KMS-11 (cell line): ENCODE measurements at regions not wholly inside any gene's neighbourhood (a gene's known extent, or its start where the extent isn't known, plus 50 kb on each side); places are given as distances from the start of the nearest gene placed in this dataset.

Experiments used
- H2AFZ ChIP-seq: fragments of 200-600 bp; sonication (generic); 2 replicates; pipeline ENCODE4 v1.6.1; 2016; ENCODE audit warnings: antibody characterized with exemption, mixed run types, low read depth
- H3K27ac ChIP-seq: fragments of 200-600 bp; sonication (generic); 2 replicates; pipeline ENCODE4 v1.6.1; 2016; ENCODE audit warnings: mild to moderate bottlenecking, mixed run types
- H3K27me3 ChIP-seq: fragments of 200-600 bp; sonication (generic); 2 replicates; pipeline ENCODE4 v1.6.1; 2017; ENCODE audit warnings: mild to moderate bottlenecking, low read depth, mixed run types, moderate library complexity; ENCODE audit not compliant: insufficient read depth
- H3K36me3 ChIP-seq: fragments of 200-600 bp; sonication (generic); 2 replicates; pipeline ENCODE4 v1.6.1; 2017; ENCODE audit warnings: mild to moderate bottlenecking, mixed run types; ENCODE audit not compliant: insufficient read depth
- H3K4me1 ChIP-seq: fragments of 200-600 bp; sonication (generic); 2 replicates; pipeline ENCODE4 v1.6.1; 2016; ENCODE audit warnings: mild to moderate bottlenecking, low read depth, mixed run types; ENCODE audit not compliant: poor library complexity, severe bottlenecking
- H3K4me2 ChIP-seq: fragments of 200-600 bp; sonication (generic); 2 replicates; pipeline ENCODE4 v1.7.0; 2016; ENCODE audit warnings: mild to moderate bottlenecking, mixed run types
- H3K4me3 ChIP-seq: fragments of 200-600 bp; sonication (generic); IDR thresholded peaks from 2 replicates; pipeline ENCODE4 v1.6.1; 2017; ENCODE audit warnings: low read depth, low read length, mixed read lengths; ENCODE audit not compliant: insufficient read depth
- H3K79me2 ChIP-seq: fragments of 200-600 bp; sonication (generic); 2 replicates; pipeline ENCODE4 v1.6.1; 2016; ENCODE audit warnings: low read depth, mixed run types; ENCODE audit not compliant: insufficient read depth
- H3K9ac ChIP-seq: fragments of 200-600 bp; sonication (generic); 2 replicates; pipeline ENCODE4 v1.6.1; 2016; ENCODE audit warnings: mild to moderate bottlenecking, mixed run types
- H4K20me1 ChIP-seq: fragments of 200-600 bp; sonication (generic); 2 replicates; pipeline ENCODE4 v1.6.1; 2016; ENCODE audit warnings: mild to moderate bottlenecking, mixed run types; ENCODE audit not compliant: insufficient read depth
- CTCF ChIP-seq: fragments of 200-600 bp; sonication (generic); conservative IDR thresholded peaks from 2 replicates; pipeline ENCODE4 v1.6.1; 2017; ENCODE audit warnings: low read depth, mild to moderate bottlenecking, antibody characterized with exemption, low read length, moderate library complexity, mixed read lengths

GRCh38 chr15:91622235-91622634, 231.3 kb upstream of the SLCO3A1 start:
- H3K9ac ChIP-seq = no peak overlapping the region
- H3K4me3 ChIP-seq = no peak overlapping the region
- H3K27me3 ChIP-seq = no peaks in the 10 kb centered on the region
- no peak overlapping the region for H3K27ac ChIP-seq
- no peak overlapping the region for H3K4me2 ChIP-seq
- no peak for TF ChIP-seq CTCF
- H4K20me1 ChIP-seq = no peaks in the 10 kb centered on the region
- no peaks in the 10 kb centered on the region for H3K4me1 ChIP-seq
- no peak overlapping the region for H2AFZ ChIP-seq
- H3K36me3 ChIP-seq = no peaks in the 10 kb centered on the region
- no peaks in the 10 kb centered on the region for H3K79me2 ChIP-seq

GRCh38 chr15:91622711-91623342, 230.7 kb upstream of the SLCO3A1 start:
- Histone ChIP-seq H3K27ac (no peak overlapping the region), H3K27me3 (no peaks in the 10 kb centered on the region), H3K4me2 (no peak overlapping the region), H4K20me1 (no peaks in the 10 kb centered on the region), H2AFZ (no peak overlapping the region), H3K4me1 (no peaks in the 10 kb centered on the region), H3K4me3 (no peak overlapping the region), H3K9ac (no peak overlapping the region), H3K36me3 (no peaks in the 10 kb centered on the region), H3K79me2 (no peaks in the 10 kb centered on the region)
- no peak for TF ChIP-seq CTCF

- Histone ChIP-seq H3K27ac (no peak overlapping the region), H3K4me3 (no peak overlapping the region), H2AFZ (no peak overlapping the region)
Observed at GRCh38 chr15:91624353-91624968, 229.0 kb upstream of the SLCO3A1 start.

GRCh38 chr15:91625506-91625905, 228.0 kb upstream of the SLCO3A1 start:
- no peaks in the 10 kb centered on the region for H3K4me1 ChIP-seq
- no peak overlapping the region for H3K27ac ChIP-seq
- H2AFZ ChIP-seq = no peak overlapping the region
- H3K4me2 ChIP-seq = no peak overlapping the region
- no peaks in the 10 kb centered on the region for H3K36me3 ChIP-seq
- H3K4me3 ChIP-seq = no peak overlapping the region
- H4K20me1 ChIP-seq = no peaks in the 10 kb centered on the region
- no peaks in the 10 kb centered on the region for H3K79me2 ChIP-seq
- TF ChIP-seq CTCF = no peak
- H3K9ac ChIP-seq = no peak overlapping the region
- H3K27me3 ChIP-seq = no peaks in the 10 kb centered on the region

More at GRCh38 chr15:91624353-91624968, 229.0 kb upstream of the SLCO3A1 start:
- Histone ChIP-seq H4K20me1 (no peaks in the 10 kb centered on the region), H3K9ac (no peak overlapping the region), H3K4me2 (no peak overlapping the region), H3K79me2 (no peaks in the 10 kb centered on the region), H3K36me3 (no peaks in the 10 kb centered on the region), H3K27me3 (no peaks in the 10 kb centered on the region), H3K4me1 (no peaks in the 10 kb centered on the region)
- no peak for TF ChIP-seq CTCF
